EH (cell line): ENCODE measurements at regions not wholly inside any gene's neighbourhood (a gene's known extent, or its start where the extent isn't known, plus 50 kb on each side); places are given as distances from the start of the nearest gene placed in this dataset.

Source experiments
- DNase-seq: peaks from one replicate; pipeline ENCODE4 v3.0.0-alpha.2; 2015; ENCODE audit warnings: low read depth

DNA sequence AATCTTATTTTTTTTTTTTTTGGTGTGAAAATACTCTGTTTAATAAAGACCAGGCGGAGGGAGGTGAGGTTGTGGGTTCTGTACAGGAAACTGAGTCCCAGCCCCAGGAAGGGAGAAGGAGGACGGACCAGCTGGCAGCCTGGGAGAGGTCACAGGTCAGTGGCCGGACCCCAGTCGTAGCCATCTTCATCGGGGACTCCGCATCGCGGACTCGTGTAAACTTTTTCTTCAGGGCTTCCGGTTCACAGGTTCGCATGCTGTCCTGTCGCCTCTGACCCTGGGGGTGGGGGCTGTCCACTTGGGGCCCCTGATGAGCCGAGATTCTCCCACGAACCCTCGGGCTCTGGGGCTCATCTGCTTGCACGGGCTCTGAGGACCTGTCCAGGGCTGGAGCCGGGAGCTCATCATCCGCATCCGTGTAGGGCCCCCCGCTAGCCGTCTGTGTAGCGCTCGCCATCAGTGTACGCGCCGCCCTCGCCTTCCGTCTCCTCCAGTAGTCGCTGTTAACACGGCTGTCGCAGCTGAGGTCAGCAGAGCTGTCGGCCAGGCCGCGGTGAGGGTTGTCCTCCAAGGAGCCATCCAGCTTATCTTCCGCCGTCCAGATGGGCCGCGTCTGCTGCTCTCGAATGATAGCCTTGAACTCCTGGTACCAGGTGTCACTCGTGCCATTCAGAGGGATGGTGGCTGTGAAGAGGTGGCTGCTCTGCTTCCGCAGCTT lies 975.7 kb upstream of the PRMT6 start:
- no peak for DNase-seq

DNA sequence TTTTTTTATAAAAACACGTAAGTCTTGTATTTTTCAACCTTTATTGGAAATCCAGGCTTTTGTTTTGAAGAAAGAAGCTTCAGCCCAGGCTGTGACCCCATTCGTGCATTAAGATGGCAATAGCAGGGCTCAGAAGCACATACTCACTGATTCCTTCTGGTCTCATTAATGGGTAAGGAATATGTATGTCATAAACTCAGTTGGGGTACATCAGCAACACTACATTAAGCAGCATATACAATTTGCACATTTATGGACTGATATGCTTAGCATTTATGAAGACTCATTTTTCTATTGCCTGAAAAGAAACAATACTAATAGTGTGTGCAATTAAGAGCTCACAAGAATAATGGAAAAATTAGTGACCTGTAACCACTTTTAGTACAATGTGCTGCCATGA lies 945.4 kb upstream of the PRMT6 start:
- DNase-seq, result no peak

DNA sequence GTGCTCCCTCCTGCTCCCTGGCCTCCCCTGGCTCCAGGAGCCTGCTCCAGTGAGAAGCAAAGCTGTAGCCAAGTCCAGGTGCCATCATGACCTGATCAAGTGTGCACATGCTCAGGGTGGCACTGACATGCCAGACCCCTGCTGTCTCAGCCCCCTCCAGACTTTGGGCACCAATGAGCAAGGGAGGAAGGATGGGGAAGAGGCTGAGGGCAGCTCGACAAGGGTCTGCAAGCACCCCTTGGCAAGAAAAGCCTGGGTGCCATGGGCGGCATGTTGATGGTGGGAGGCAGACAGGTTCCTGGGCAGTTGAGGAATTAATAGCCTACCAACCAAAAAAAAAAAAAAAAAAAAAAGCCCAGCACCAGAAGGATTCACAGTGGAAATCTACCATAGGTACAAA lies 942.6 kb upstream of the PRMT6 start:
- DNase-seq, result no peak

DNA sequence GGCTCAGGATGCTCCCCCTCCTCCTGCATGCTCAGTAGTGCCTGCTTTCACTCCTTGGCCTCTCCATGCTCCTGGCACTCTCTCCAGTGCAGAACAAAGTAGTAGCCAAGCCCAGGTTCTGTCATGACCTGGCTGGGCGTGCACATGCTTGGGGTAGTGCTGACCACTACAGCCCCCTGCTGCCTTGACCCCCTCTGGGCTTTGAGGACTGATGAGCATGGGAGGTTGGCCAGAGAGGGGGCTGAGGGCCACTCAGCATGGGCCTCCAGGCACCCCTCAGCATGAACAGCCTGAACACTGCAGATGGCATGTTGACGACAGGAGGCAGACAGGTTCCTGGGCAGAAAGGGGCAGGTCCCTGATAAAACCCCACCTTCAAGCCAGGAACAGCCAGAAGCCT lies 935.7 kb upstream of the PRMT6 start:
- DNase-seq, result no peak

DNA sequence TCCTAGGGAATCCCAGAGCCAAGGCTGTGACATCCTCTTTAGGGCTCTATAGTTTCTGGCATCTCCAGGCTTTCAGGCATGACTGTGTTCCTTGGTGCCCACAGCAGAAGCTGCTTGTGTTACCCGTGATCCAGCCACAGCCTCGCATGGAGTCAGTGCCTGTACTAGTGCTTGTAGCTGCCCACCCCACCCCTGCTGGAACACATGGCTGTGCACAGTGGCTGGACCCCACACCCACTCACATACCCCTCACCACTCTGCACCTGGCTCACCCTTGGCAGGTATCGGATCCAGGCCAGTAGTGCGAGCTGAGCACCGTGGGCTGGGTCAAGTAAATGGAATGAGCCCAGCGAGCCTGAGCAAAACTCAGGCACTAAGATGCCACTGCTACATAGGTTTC lies 934.7 kb upstream of the PRMT6 start:
- DNase-seq, result no peak

DNA sequence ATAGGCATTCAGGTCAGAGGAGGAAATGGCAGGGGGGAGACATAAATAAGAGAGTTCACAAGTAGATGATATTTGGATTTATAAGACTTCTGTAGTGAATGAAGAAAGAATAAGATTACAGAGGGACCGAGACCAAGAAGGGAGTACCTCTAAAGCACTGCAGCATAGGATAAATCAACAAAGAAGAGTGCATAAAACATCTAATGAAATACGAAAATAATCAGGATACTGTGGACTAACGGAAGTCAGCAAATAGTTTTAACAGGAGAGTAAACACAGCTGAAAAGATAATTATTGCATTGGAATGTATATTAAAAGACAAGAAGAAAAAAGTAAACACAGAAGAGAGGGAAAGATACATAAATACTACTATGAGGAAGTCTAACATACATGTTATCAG lies 921.9 kb upstream of the PRMT6 start:
- DNase-seq, result no peak

DNA sequence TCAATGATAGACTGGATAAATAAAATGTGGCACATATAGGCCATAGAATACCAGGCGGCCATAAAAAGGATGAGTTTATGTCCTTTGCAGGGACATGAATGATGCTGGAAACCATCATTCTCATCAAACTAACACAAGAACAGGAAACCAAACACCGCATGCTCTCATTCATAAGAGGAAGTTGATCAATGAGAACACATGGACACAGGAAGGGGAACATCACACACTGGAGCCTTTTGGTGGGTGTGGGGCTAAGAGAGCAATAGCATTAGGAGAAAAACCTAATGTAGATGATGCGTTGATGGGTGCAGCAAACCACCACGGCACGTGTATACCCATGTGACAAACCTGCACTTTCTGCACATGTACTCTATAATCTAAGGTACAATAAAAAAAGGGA lies 883.4 kb upstream of the PRMT6 start:
- no peak for DNase-seq

DNA sequence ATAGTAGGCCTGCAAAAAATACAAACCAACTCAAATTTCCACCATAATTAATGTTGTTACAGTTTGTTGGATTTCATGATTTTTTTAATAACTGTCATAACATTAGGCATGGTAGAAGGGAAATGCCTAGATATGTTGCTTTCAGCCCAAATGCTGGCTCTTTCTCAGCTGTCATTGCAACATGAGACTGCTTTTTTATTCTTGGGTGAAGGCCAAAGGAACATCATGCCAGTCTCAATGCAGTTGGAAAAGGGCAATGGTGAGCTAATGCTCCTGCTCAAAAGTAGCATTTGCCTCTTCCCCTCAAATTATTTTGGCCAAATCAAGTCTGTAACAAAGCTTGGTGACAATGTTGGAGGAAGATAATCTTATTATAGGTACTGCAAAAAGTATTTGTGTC lies 877.7 kb upstream of the PRMT6 start:
- DNase-seq, result no peak

DNA sequence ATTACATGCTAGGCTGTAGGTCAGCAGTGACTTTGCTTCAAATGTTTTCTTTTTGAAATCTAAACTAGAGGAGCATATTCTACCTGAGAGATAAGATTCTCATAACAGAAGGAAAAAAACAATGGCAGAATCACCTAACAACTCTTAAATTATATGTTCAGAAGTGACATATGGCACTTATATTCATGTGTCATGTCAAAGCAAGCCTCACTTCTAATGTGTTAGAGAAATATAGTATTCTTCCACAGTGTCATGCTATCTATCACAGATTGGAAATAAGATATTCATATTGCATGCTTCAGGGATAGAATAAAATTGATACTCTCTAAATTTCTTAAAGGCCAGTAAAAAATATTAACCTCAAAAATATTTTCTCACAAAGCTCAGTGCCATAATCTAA lies 874.6 kb upstream of the PRMT6 start:
- no peak for DNase-seq

DNA sequence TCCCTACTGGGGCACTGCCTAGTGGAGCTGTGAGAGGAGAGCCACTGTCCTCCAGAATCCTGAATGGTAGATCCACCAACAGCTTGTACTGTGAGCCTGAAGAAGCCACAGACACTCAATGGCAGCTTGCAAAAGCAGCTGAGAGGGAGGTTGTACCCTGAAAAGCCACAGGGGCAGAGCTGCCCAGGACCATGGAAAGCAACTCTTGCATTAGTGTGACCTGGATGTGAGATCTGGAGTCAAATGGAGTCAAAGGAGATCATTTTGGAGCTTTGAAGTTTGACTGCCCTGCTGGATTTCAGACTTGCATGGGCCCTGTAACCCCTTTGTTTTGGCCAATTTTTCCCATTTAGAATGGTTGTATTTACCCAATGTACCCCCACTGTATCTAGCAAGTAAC lies 871.4 kb upstream of the PRMT6 start:
- DNase-seq, result no peak

DNA sequence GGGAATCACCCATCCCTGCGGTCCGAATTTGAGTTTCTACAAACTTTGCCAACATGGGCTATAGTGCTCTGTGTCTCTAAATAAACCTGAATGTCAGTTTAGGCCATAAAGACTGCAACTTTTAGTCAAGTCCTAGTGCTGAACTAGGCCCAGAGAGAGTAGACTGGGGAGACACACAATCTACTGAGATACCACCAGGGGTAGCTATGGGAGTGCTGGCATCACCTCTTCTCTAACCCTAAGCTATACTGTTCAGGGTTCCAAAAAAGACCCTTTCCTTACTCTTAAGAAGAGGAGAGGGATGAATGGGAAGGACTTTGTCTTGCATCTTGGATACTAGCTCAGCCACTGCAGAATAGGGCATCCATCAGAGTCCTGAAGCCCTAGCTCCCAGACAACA lies 866.7 kb upstream of the PRMT6 start:
- DNase-seq, result no peak

DNA sequence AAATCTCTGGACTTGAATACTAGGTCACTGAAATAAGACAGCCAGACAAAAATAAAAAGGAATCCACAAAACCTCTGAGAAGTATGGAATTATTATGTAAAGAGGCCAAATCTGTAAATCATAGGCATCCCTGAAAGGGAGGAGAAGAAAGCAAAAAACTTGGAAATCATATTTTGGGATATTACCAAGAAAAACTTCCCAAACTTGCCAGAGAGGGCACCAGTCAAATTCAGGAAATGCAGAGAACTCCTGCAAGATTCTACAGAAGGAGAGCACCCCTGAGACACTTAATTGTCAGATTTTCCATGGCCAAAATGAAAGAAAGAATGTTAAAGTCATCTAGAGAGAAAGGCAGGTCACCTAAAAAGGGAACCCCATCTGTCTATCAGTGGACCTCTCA lies 862.3 kb upstream of the PRMT6 start:
- no peak for DNase-seq

DNA sequence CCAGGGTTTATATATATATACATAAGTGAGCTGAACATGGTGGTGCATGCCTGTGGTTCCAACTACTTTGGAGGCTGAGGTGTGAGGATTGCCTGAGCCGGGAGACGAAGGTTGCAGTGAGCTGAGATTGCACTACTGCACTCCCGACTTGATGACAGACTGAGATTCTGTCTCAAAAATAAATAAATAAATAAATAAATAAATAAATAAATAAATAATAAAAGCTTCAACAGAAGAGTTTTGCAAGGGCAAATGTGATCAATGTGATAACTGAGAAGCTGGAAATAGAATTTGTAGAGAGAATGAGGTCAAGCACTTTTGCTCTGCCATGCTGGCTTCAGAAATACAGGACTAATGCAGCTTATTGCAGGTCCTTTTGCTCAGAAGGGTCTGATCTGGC lies 855.8 kb upstream of the PRMT6 start:
- no peak for DNase-seq

DNA sequence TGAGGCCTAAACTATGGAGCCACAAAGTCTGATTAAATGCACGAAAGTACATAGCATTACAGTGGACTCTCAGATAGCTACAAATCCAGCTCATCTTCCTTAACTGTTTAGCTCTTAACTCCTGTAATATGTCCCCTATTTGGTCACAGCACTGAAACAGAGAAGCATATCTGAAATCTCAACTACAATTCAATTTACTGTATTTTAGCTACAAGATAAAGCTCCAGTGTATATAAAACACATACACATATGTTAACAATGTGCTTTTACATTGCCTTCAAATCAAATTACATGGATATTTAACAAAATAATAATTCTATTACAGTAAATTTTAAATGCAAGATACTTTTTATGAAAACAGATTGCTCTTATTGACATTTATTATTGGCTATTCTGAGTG lies 849.3 kb upstream of the PRMT6 start:
- no peak for DNase-seq

DNA sequence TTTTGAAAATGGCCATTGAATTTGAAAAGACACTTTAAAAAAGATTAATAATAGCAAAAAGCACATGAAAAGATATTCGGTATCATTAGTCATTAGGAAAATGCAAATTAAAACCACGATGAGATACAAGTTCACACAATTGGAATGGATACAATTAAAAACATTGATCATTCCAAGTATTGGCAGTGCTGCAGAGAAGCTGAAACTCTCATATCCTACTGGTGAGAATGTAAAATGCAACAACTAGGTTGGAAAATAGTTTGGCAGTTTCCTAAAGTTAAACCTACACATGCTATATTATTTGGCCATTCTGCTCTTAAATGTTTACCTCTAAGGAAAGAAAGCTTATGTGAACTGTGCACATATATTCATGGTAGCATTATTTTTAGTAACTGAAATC lies 838.7 kb upstream of the PRMT6 start:
- no peak for DNase-seq

DNA sequence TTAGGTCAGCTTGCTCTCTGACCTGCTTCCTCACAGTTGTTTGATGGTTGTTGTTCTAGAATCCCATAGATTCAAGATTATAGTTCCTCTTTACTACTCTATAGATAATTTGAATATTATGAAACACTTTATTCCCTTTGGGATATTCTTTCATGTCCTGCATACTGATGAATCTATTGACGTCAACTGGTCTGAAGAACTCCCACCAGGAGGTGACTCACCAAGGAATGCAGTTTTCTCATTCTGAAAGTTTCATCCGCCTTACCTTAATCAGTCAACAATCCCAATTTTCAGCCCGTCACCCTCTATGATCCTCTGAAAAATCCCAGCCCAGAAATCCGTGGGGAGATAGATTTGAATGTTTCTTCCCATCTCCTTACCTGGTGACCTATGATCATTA lies 834.1 kb upstream of the PRMT6 start:
- DNase-seq, result no peak

DNA sequence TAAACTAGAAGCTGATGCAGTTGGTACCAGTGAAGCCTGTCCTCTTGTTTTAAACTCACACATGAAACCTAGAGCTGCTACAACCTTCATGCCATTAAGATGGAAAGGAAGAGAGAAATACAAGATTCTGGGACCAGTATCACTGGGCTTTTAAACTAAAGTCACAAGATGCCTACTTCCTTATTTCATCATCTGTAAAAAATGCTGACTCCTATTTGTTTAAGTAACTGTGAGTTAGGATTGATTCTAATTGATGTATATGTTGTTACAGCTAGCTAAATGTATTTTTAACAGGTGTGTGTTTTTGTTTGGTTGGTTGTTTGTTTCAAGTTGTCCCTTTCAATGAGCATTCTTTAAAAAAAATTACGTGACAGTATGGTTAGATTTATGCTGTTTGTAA lies 833.3 kb upstream of the PRMT6 start:
- DNase-seq, result no peak

DNA sequence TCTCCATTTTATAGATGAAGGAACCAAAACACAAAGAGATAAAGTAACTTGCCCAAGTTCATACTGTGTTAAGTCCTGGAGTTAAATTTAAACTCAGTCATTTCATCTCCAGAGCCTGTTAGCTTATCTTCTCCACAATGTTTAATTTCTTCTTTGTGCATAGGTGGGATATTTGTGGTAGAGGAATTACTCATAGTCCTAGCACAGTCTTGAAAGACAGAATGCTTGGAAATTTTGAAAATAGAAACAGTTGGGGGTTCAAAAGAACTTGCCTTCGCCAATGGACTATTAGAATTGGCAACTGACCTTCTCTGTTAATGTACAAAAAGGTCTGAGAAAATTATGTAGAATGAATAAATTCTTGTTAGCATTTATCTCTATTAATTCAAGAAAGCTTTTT lies 832.0 kb upstream of the PRMT6 start:
- DNase-seq, result no peak

DNA sequence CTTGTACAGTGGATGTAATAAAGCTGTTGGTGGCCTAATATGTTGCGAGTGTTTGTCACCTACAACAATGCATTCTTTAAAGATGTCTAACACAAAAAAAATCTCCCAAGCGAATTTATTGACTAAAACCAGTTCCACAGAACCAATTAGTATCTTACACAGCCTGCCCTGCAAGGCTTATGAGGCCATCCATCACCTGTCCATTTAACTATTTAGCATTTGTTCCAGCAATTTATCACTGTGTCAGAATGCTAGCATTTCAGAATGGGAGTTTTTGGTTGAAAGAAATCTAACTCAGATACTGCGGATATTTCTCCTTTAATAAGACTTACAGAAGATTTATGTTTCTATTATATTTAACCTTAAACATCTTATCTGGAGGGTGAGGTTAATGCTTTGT lies 831.1 kb upstream of the PRMT6 start:
- DNase-seq, result no peak

DNA sequence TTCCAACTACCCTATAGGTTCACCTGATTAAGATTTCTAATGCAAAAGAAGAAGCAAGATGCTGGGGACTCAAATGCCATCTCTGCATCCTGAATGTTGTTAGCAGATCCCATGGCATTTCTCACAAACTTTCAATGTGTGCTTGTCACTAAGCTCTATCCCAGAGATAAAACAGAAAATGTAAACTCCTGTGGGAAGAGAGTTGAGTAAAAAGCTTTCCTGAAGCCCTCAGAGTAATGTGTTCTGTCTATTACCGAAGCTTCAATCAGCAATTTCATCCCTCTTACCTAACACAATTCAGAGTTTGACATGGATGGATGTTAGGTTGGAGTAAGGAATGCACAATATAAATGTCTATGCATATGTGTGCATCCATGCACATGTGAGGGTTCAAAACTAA lies 829.9 kb upstream of the PRMT6 start:
- DNase-seq, result no peak

DNA sequence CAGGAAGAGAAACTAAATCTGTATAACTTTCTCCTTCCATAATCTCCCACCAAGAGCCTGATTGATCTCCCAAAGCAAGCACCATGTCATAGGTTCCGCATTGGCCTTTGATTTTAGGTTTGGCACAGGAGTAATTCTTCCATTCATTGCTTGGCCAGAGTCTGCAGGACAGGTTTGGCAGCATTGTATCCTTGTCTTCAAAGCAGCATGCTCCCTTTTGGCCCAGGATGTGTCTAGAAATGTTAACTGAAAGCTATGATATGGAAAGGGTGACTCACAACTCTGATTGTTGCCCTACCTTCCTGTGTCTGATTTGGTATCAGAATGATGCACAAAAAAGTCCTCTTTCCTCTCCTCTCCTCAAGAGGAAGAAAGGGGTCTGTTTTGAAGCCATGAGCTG lies 824.3 kb upstream of the PRMT6 start:
- DNase-seq, result no peak

DNA sequence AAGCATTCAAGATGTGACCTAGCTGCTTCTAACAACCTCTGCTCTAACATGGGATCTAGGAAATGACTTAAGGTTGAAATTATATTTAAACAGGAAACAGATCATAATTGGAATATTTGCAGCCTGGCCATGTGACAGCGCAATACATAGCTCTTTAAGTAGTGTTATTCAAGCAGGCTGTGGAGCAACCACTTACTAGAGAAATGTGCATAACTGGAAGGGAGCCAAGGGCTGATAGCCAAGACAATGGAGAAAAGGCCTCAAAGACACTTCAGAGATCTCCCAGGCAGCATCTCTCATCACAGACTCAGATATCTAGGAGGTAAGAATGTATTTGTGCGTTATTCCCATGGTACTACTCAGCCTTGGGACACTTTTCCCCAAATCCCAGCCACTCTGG lies 823.0 kb upstream of the PRMT6 start:
- DNase-seq, result no peak

DNA sequence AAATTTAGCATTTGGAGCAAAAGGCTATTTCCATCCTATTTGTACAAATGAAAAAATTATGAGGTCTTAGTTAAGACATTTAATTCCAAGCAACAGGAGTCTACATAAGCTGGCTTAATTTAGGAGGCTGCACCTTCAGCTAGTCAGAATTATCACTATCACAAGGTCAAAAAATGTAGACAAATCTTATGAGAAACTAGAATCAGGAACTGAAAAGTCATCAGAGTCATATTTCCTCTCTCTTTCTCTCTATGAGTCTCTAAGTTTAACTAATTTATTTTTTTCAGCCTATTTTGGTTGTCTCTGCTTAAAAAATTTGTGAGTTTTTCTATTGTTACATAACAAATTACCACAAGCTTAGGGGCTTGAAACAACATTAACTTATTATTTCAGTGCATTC lies 807.1 kb upstream of the PRMT6 start:
- DNase-seq, result no peak

DNA sequence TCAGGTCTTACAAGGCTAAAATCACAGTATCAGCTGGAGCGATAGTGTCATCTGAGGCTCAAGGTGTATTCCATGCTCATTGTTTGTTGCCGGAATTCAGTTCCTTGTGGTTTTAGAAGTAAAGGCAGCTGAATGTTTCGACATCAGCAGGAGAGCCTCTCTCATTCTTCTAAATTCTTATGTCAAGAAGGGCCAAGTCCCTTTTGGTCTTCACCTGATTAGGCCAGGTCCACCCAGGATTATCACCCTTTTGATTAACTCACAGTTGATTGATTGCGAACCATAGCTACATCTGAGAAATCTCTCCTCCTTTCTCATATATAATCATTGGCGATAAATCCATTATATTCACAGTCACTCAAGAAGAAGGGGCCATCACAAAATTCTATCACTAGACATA lies 806.7 kb upstream of the PRMT6 start:
- DNase-seq, result no peak

DNA sequence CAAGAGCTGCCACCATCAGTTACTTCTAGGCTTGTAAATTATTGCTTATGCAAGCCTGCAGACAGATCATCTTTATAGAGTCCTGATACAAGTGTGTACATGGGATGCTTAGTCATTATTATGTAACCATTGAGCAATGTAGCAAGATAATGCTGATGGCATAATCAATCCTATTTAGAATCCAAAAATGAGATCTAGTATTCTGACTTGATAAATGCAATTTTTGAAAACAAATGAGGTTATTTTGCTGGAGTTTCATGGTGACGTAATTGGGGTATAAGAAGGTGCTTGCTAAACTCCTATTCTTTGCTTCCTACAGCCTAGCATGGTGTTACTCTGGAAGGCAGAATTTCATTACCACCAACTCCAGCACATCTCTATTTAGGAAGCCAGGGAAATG lies 801.7 kb upstream of the PRMT6 start:
- no peak for DNase-seq
